ENCODE measurements at regions not wholly inside any gene's neighbourhood (a gene's known extent, or its start where the extent isn't known, plus 50 kb on each side); places are given as distances from the start of the nearest gene placed in this dataset.
A peak's percentile ranks its signal among the peaks of the same experiment; 100 is the strongest.

GRCh38 chr6:40735121-40735520, 148.0 kb upstream of the LRFN2 start:
- ChIA-PET POLR2A (interaction anchor here (0.5 to 0.7 kb wide), 2 partner anchors 11 to 24 kb away, joined by 3 read pairs; no protein-coding TSS in a partner anchor), CTCF (ENCODE audit: low intra/inter-chr PET ratio) (no interaction called here)
- no peaks in the 10 kb centered on the region for H3K79me2 ChIP-seq (ENCODE audit: control insufficient read depth, insufficient read depth, low read length)
- BruUV-seq (replicated peaks) = no TSS peak
- H2AFZ ChIP-seq (ENCODE audit: low read depth, low read length) = no peak overlapping the region
- no peaks in the 10 kb centered on the region for H3K9me1 ChIP-seq (ENCODE audit: control insufficient read depth, insufficient read depth, low read length)
- 0% methylated on average over 3 of the region's 3 CpGs for WGBS (ENCODE audit: insufficient coverage, low coverage, missing lambda C conversion rate)
- no peak for ATAC-seq
- no peak overlapping the region for H3K27ac ChIP-seq (ENCODE audit: extremely low read depth, low read depth, low read length)
- H3K36me3 ChIP-seq (ENCODE audit: control insufficient read depth, insufficient read depth, low read length) = no peaks in the 10 kb centered on the region
- H3K9ac ChIP-seq (ENCODE audit: insufficient read depth in 1 of 2, low read depth in 2 of 2, low read length in 2 of 2) = no peak overlapping the region
- TF ChIP-seq IFI16 (CRISPR knock-in tag; IDR thresholded peaks at IDR 0.05) = no peak
- no peak overlapping the region for H3K4me3 ChIP-seq
- DNase-seq (ENCODE audit: extremely low read depth in 1 of 4, low spot score in 3 of 4) = no peak
- FAIRE-seq = no peak
- intact Hi-C loops (cut with micrococcal nuclease) = no loop called here
- no peaks in the 10 kb centered on the region for H4K20me1 ChIP-seq (replicated peaks; ENCODE audit: control insufficient read depth, insufficient read depth, low read length)
- no peaks in the 10 kb centered on the region for H3K4me1 ChIP-seq (replicated peaks in 1 of 2; ENCODE audit: control insufficient read depth in 2 of 2, insufficient read depth in 2 of 2, low read length in 2 of 2)
- H3K9me3 ChIP-seq (replicated peaks; ENCODE audit: control insufficient read depth, insufficient read depth, low read depth, low read length) = no peaks in the 10 kb centered on the region
- in situ Hi-C loops (cut with MboI) = no loop called here
- no peak overlapping the region for H3K4me2 ChIP-seq (ENCODE audit: insufficient read depth, low read length)
- peaks cover 26 to 51% of the 10 kb centered on the region in 2 experiments for H3K27me3 ChIP-seq (ENCODE audit: control insufficient read depth in 2 of 2, insufficient read depth in 2 of 2, low read length in 2 of 2)

- no peak for ATAC-seq
- H3K79me2 ChIP-seq (ENCODE audit: control insufficient read depth, insufficient read depth, low read length) = no peaks in the 10 kb centered on the region
- ChIA-PET CTCF (ENCODE audit: low intra/inter-chr PET ratio) (no interaction called here), POLR2A (no interaction called here)
- TF ChIP-seq KDM1A (IDR thresholded peaks at IDR 0.05) = peak; percentile 8 to 31; a peak in 1 of 4 replicates
- peak; percentile 91 for TF ChIP-seq RBM25 (IDR thresholded peaks at IDR 0.05; ENCODE audit: low read depth, low read length, severe bottlenecking)
- TF ChIP-seq NCOA1 (IDR thresholded peaks at IDR 0.05; ENCODE audit: low read depth) = no peak
- TF ChIP-seq STAG1 (CRISPR knock-in tag; IDR thresholded peaks at IDR 0.05; ENCODE audit: borderline replicate concordance) = no peak
- TF ChIP-seq SMARCA5 (IDR thresholded peaks at IDR 0.05) = peak; percentile 18; the same call in 1 of the 2 replicates
- peak; percentile 80 for TF ChIP-seq BCOR (IDR thresholded peaks at IDR 0.05)
- no peak for TF ChIP-seq CC2D1A (IDR thresholded peaks at IDR 0.05)
- peak; percentile 88 for TF ChIP-seq ZFP36 (IDR thresholded peaks at IDR 0.05; ENCODE audit: low read depth, low read length, partially characterized antibody)
- H3K9me3 ChIP-seq (replicated peaks; ENCODE audit: control insufficient read depth, insufficient read depth, low read depth, low read length) = no peaks in the 10 kb centered on the region
- peaks cover 29 to 52% of the 10 kb centered on the region in 2 experiments for H3K27me3 ChIP-seq (ENCODE audit: control insufficient read depth in 2 of 2, insufficient read depth in 2 of 2, low read length in 2 of 2)
- H3K4me1 ChIP-seq (replicated peaks in 1 of 2; ENCODE audit: control insufficient read depth in 2 of 2, insufficient read depth in 2 of 2, low read length in 2 of 2) = no peaks in the 10 kb centered on the region
- no peaks in the 10 kb centered on the region for H4K20me1 ChIP-seq (replicated peaks; ENCODE audit: control insufficient read depth, insufficient read depth, low read length)
- intact Hi-C loops (cut with micrococcal nuclease) (no loop called here), in situ Hi-C loops (cut with MboI) (no loop called here)
- H3K9ac ChIP-seq (ENCODE audit: insufficient read depth in 1 of 2, low read depth in 2 of 2, low read length in 2 of 2) = no peak overlapping the region
- no peak overlapping the region for H3K4me3 ChIP-seq
- DNase-seq (ENCODE audit: extremely low read depth in 1 of 4, low spot score in 3 of 4) = no peak
- no peaks in the 10 kb centered on the region for H3K36me3 ChIP-seq (ENCODE audit: control insufficient read depth, insufficient read depth, low read length)
- H3K9me1 ChIP-seq (ENCODE audit: control insufficient read depth, insufficient read depth, low read length) = no peaks in the 10 kb centered on the region
- no peak overlapping the region for H3K27ac ChIP-seq (ENCODE audit: extremely low read depth, low read depth, low read length)
- H3K4me2 ChIP-seq (ENCODE audit: insufficient read depth, low read length) = no peak overlapping the region
- H2AFZ ChIP-seq (ENCODE audit: low read depth, low read length) = no peak overlapping the region
- no peak for FAIRE-seq
- 5% methylated on average over 4 of the region's 4 CpGs for WGBS (ENCODE audit: insufficient coverage, low coverage, missing lambda C conversion rate)
- BruUV-seq (replicated peaks) = no TSS peak
Observed at GRCh38 chr6:40734607-40735006, 147.4 kb upstream of the LRFN2 start.
